Left lung (tissue), 4 donors: ENCODE measurements at regions not wholly inside any gene's neighbourhood (a gene's known extent, or its start where the extent isn't known, plus 50 kb on each side); places are given as distances from the start of the nearest gene placed in this dataset.

Experiments
- ATAC-seq: fragments of 200-7000 bp; cut with Tn5 transposase; one replicate; pipeline ENCODE4 v1.9.1; 2020; ENCODE audit warnings: moderate library complexity
- DNase-seq, 4 donors: peaks; one replicate each; pipeline ENCODE4 v3.0.0-alpha.2; 2013 to 2020
- H3K27ac ChIP-seq, 2 donors: fragments of 200-600 bp; sonication (generic) in 1 of 2; one replicate each; pipeline versions ENCODE4 v1.5.0 to v1.8.0; 2020 to 2021
- H3K27me3 ChIP-seq, 2 donors: fragments of 200-600 bp; sonication (generic) in 1 of 2; one replicate each; pipeline versions ENCODE4 v1.5.0 to v1.8.0; 2020 to 2021
- H3K36me3 ChIP-seq, 2 donors: fragments of 200-600 bp; sonication (generic) in 1 of 2; one replicate each; pipeline versions ENCODE4 v1.5.0 to v1.8.0; 2020 to 2021
- H3K4me1 ChIP-seq, 2 donors: fragments of 200-600 bp; one replicate each; pipeline ENCODE4 v1.8.0; 2021
- H3K4me3 ChIP-seq, 2 donors: fragments of 200-600 bp; sonication (generic) in 1 of 2; one replicate each; pipeline versions ENCODE4 v1.5.0 to v1.8.0; 2020 to 2021; ENCODE audit warnings: mild to moderate bottlenecking in 1 of 2
- H3K9me3 ChIP-seq, 2 donors: fragments of 200-600 bp; sonication (generic) in 1 of 2; one replicate each; pipeline versions ENCODE4 v1.5.0 to v1.8.0; 2020 to 2021
- CTCF ChIP-seq, 2 donors: fragments of 200-600 bp; sonication (generic) in 1 of 2; IDR thresholded peaks; one replicate each; pipeline versions ENCODE4 v1.5.0 to v1.8.0; 2021; ENCODE audit warnings: antibody characterized with exemption in 2 of 2
- intact Hi-C, 2 donors: fragments of 100-400 bp; cut with DNase I; formaldehyde crosslinking; loops; one replicate each; pipeline versions ENCODE4 v1.11.2 to v1.14.2; 2022
- donor health status: DM: no; HTN: yes; CAD: no.
- donor health status: DM: no; HTN: no; CAD: no.

- no peak for TF ChIP-seq CTCF (IDR thresholded peaks at IDR 0.05)
- intact Hi-C loops = no loop called here
Measured at GRCh38 chr11:122451911-122452310, 203.6 kb upstream of the UBASH3B start.

DNA sequence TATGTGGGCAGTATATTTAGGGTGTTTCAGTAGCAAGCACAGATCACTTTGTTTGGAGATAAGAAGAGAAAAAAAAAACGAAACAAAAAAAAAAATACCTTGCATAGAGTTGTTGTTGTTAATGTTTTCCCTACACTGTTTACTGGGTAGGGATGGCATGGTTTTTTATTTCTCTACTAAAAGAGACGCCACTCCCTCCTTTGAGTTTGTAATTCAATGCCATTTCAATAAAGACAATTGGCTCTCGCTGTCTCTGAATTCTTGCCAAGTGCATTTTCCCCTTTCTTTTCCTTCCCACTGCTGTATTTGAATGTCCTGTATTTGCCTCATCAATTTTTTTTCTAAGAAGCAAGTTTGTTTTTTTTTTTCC, 213.9 kb upstream of the UBASH3B start:
- TF ChIP-seq CTCF (IDR thresholded peaks at IDR 0.05) = no peak
- Histone ChIP-seq H3K27ac (no peak overlapping the region), H3K27me3 (peaks cover 0 to 34% of the 10 kb centered on the region in 2 donors), H3K4me1 (peaks cover 0 to 18% of the 10 kb centered on the region in 2 donors), H3K9me3 (no peaks in the 10 kb centered on the region), H3K36me3 (no peaks in the 10 kb centered on the region), H3K4me3 (peak overlapping the region in 1 of 2 donors; percentile 29)
- intact Hi-C loops = no loop called here
- ATAC-seq = no peak
- peak in 2 of 4 donors; percentile 35 to 41 for DNase-seq

More at GRCh38 chr11:122451911-122452310, 203.6 kb upstream of the UBASH3B start:
- Histone ChIP-seq H3K9me3 (no peaks in the 10 kb centered on the region), H3K27ac (no peak overlapping the region), H3K4me1 (no peaks in the 10 kb centered on the region), H3K36me3 (no peaks in the 10 kb centered on the region), H3K27me3 (no peaks in the 10 kb centered on the region), H3K4me3 (no peak overlapping the region)
- ATAC-seq (no peak), DNase-seq (no peak)

- DNase-seq = peak in 2 of 4 donors; percentile 51 to 64
- peaks cover 0 to 34% of the 10 kb centered on the region in 2 donors for H3K27me3 ChIP-seq
- H3K27ac ChIP-seq = no peak overlapping the region
- no peaks in the 10 kb centered on the region for H3K9me3 ChIP-seq
- no peak for TF ChIP-seq CTCF (IDR thresholded peaks at IDR 0.05)
- peak overlapping the region; percentile 29 to 35 for H3K4me3 ChIP-seq
- intact Hi-C loops = no loop called here
- ATAC-seq = peak; percentile 63
- H3K36me3 ChIP-seq = no peaks in the 10 kb centered on the region
- H3K4me1 ChIP-seq = peaks cover 0 to 18% of the 10 kb centered on the region in 2 donors
Measured at GRCh38 chr11:122440811-122441665, 214.5 kb upstream of the UBASH3B start.

DNA sequence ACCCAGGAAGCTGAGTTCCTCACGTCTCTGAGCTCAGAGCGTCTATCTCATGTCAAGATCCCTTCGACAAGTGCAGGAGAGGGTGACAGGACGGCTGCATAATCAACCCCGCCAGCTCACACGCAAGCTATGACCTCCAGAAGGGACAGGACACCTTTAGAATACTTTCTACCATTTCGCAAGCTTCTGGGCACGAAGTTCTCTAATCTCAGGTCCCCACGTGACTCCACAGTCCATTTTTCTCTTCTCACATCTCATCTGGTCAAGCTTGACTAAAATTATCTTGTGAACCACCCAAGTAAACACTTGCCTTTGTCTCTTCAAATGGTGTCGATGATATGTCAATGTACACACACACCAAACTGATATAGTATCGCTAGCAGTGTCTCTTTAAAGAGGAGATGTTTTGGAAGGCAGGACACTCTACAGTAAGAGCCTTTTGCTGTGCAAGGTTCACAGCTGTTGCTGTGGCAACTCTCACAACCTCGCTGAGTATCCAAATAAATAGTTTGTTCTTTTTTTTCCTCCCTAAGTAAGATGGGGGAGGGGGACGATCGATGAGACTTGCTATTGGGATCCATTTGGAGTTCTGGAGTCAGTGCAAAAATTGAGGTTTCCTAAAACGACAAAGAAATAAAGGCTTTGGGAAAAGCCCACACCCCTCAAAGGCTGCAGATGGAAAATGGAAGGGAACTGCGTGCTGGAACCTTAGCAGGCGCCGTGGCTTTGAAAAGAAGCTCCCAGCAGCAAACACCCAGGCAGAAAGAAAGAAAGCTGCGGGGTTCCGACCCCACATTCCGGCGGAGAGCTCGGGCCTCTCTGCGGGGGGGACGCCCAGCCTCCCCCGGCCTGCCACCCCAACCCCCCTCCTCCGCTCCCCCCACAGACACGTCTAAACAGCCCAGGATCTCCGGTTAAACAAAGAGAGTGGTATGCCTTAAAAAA, 215.4 kb upstream of the UBASH3B start:
- H3K4me3 ChIP-seq = peak overlapping the region; percentile 29 to 35
- peak overlapping the region; percentile 48 to 58 for H3K27ac ChIP-seq
- peaks cover 0 to 18% of the 10 kb centered on the region in 2 donors for H3K4me1 ChIP-seq
- intact Hi-C loops = no loop called here
- peak; percentile 73 for ATAC-seq
- peaks cover 0 to 34% of the 10 kb centered on the region in 2 donors for H3K27me3 ChIP-seq
- no peaks in the 10 kb centered on the region for H3K9me3 ChIP-seq
- no peak for TF ChIP-seq CTCF (IDR thresholded peaks at IDR 0.05)
- DNase-seq = peak in 2 of 4 donors; percentile 70 to 79
- H3K36me3 ChIP-seq = no peaks in the 10 kb centered on the region

DNA sequence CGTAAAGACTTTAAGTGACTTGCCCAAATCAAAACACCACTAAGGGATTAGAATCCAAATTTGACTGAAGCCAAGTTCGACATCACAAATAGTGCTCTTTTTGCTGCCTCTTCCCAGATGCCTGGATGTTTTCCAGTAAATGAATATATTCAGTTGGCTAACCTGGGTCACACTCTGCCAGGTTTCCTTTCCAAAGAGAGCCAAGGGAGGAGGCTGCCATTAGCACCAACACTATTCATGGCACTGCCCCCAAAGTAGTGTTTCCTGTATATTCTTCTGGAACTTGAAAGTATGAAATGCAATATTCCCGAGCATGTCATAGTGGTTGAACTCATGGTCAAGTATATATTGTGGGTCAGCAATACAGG, 219.3 kb upstream of the UBASH3B start:
- H3K4me3 ChIP-seq = no peak overlapping the region
- intact Hi-C loops = no loop called here
- ATAC-seq (no peak), DNase-seq (no peak)
- no peaks in the 10 kb centered on the region for H3K36me3 ChIP-seq
- H3K9me3 ChIP-seq = no peaks in the 10 kb centered on the region
- TF ChIP-seq CTCF (IDR thresholded peaks at IDR 0.05) = no peak
- H3K4me1 ChIP-seq = peaks cover 0 to 17% of the 10 kb centered on the region in 2 donors
- peaks cover 0 to 25% of the 10 kb centered on the region in 2 donors for H3K27me3 ChIP-seq
- no peak overlapping the region for H3K27ac ChIP-seq
